Panc1 (cell line): ENCODE measurements at regions not wholly inside any gene's neighbourhood (a gene's known extent, or its start where the extent isn't known, plus 50 kb on each side); places are given as distances from the start of the nearest gene placed in this dataset.

Experiments
- CTCF ChIP-seq: fragments of 450-650 bp; IDR thresholded peaks from 2 replicates; pipeline ENCODE4 v1.5.1; 2017; ENCODE audit warnings: mild to moderate bottlenecking
- POLR2AphosphoS5 ChIP-seq: IDR thresholded peaks from 2 replicates; pipeline ENCODE4 v1.6.1; 2012; ENCODE audit warnings: mild to moderate bottlenecking, low read depth, low read length, moderate library complexity
- REST ChIP-seq, 2 experiments: IDR thresholded peaks; 2 replicates each; pipeline ENCODE4 v1.6.1; 2011 to 2012; ENCODE audit warnings: low read depth in 2 of 2, control low read depth in 1 of 2, low read length in 1 of 2, mild to moderate bottlenecking in 1 of 2, moderate library complexity in 1 of 2; ENCODE audit not compliant: insufficient read depth in 1 of 2
- SIN3A ChIP-seq: IDR thresholded peaks from 2 replicates; pipeline ENCODE4 v1.6.1; 2012; ENCODE audit warnings: low read depth, mild to moderate bottlenecking, low read length, moderate library complexity, borderline replicate concordance; ENCODE audit not compliant: insufficient read depth
- TCF7L2 ChIP-seq: IDR thresholded peaks from 2 replicates; pipeline ENCODE4 v1.6.1; 2011; ENCODE audit warnings: mild to moderate bottlenecking, low read depth, low read length, inconsistent platforms

- TF ChIP-seq POLR2AphosphoS5 (no peak), CTCF (no peak), REST (IDR thresholded peaks at IDR 0.05; ENCODE audit: insufficient read depth in 1 of 2, low read depth in 2 of 2, low read length in 1 of 2) (no peak), SIN3A (no peak), TCF7L2 (no peak)
These were observed 68.0 kb downstream of the SERPINA3 start for GRCh38 chr14:94679937-94680861.
